SU-DHL-6 (cell line): ENCODE measurements at regions not wholly inside any gene's neighbourhood (a gene's known extent, or its start where the extent isn't known, plus 50 kb on each side); places are given as distances from the start of the nearest gene placed in this dataset.

Experiments
- H2AFZ ChIP-seq: fragments of 200-600 bp; sonication (generic); 2 replicates; pipeline ENCODE4 v1.6.1; 2014; ENCODE audit warnings: low read depth, mild to moderate bottlenecking, moderate library complexity, mixed read lengths, antibody characterized with exemption, low read length; ENCODE audit not compliant: severe bottlenecking
- H3F3A ChIP-seq: fragments of 200-600 bp; shearing (Covaris generic); 2 replicates; pipeline ENCODE4 v1.6.0; 2016; ENCODE audit warnings: antibody characterized with exemption, mild to moderate bottlenecking; ENCODE audit not compliant: insufficient read depth
- H3K27ac ChIP-seq: fragments of 200-600 bp; sonication (generic); 2 replicates; pipeline ENCODE4 v1.5.1; 2016; ENCODE audit warnings: low read depth, mild to moderate bottlenecking, low read length, moderate library complexity, mixed read lengths
- H3K27me3 ChIP-seq: fragments of 200-600 bp; sonication (generic), shearing (Covaris generic); 2 replicates; pipeline ENCODE4 v1.6.0; 2014; ENCODE audit warnings: mild to moderate bottlenecking, low read length
- H3K36me3 ChIP-seq: fragments of 200-600 bp; sonication (generic); 2 replicates; pipeline ENCODE4 v1.6.1; 2014; ENCODE audit warnings: mild to moderate bottlenecking, low read length, mixed read lengths
- H3K4me2 ChIP-seq: fragments of 300-600, 200-600 bp; shearing (Covaris generic), sonication (generic); 2 replicates; pipeline ENCODE4 v1.6.0; 2014; ENCODE audit warnings: low read length, low read depth, mild to moderate bottlenecking; ENCODE audit not compliant: poor library complexity, severe bottlenecking
- H3K4me3 ChIP-seq: fragments of 200-600 bp; sonication (generic); 2 replicates; pipeline ENCODE4 v1.5.1; 2014; ENCODE audit warnings: antibody characterized with exemption, low read length, mild to moderate bottlenecking, mixed read lengths; ENCODE audit not compliant: insufficient read depth, poor library complexity, severe bottlenecking
- H3K79me2 ChIP-seq: fragments of 200-600 bp; sonication (generic); 2 replicates; pipeline ENCODE4 v1.6.1; 2014; ENCODE audit warnings: mild to moderate bottlenecking, low read length, moderate library complexity; ENCODE audit not compliant: insufficient read depth
- H3K9ac ChIP-seq: fragments of 200-600 bp; sonication (generic); 2 replicates; pipeline ENCODE4 v1.7.0; 2014; ENCODE audit warnings: mild to moderate bottlenecking, low read length
- H3K9me2 ChIP-seq: fragments of 200-600 bp; sonication (generic); replicated peaks from 2 replicates; pipeline ENCODE4 v1.6.1; 2014; ENCODE audit warnings: low read length; ENCODE audit not compliant: insufficient read depth
- H3K9me3 ChIP-seq: fragments of 200-600 bp; sonication (generic); 2 replicates; pipeline ENCODE4 v1.6.1; 2014; ENCODE audit warnings: low read length, mixed read lengths; ENCODE audit not compliant: insufficient read depth
- H4K20me1 ChIP-seq: fragments of 200-600 bp; sonication (generic); 2 replicates; pipeline ENCODE4 v1.6.1; 2014; ENCODE audit warnings: low read depth, mild to moderate bottlenecking, antibody characterized with exemption, low read length, moderate library complexity, mixed read lengths
- EZH2phosphoT487 ChIP-seq: fragments of 200-600 bp; sonication (generic), shearing (Covaris generic); conservative IDR thresholded peaks from 2 replicates; pipeline ENCODE4 v1.6.1; 2018; ENCODE audit warnings: mild to moderate bottlenecking, antibody characterized with exemption, low read length, moderate library complexity, mixed read lengths
- TF ChIP-seq, protein P1 (sequence below): fragments of 200-600 bp; sonication (generic); IDR thresholded peaks from one replicate; pipeline ENCODE4 v1.5.1; 2017; ENCODE audit warnings: antibody characterized with exemption, mild to moderate bottlenecking, low read length, moderate library complexity; ENCODE audit not compliant: insufficient read depth, poor library complexity, severe bottlenecking

DNA sequence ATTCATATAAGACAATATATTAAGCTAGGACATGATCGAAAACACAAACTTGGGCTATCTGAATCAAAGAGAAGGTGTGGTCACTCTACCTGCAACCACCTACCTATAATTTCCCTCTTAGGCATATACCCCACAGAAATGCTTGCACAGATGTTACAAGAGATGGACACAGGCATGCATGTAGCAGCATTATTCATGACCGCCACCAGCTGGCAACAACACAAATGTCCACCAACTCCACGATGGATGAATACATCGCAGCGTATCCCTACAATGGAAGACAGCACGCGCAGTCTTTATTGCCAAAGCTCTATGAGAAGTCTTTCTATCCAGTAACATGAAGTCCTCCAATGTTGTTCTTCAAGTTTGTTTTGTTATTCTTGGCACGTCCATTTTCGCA is 90.8 kb downstream of the ARL4C start:
- no peak overlapping the region for H2AFZ ChIP-seq
- no peaks in the 10 kb centered on the region for H3K9me2 ChIP-seq

DNA sequence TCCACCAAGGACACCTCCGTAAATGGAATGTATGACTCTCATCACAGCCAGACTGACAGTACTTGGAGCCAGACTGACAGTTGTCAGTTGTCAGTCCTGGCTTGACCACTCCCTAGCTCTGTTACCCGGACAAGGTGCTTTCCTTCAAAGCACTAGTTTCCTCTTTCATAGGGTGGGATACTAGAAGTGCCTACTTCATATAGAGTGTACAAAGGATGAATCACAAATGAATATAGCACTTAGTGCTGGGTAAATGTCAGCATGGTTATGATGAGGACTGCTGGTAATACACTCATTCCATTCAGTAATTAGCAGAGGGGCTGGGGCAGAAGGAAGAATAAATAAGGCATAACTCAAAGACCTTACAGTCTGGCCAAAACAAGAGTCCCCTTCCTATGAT is 91.4 kb downstream of the ARL4C start:
- Histone ChIP-seq H3F3A (no peaks in the 10 kb centered on the region), H3K36me3 (no peaks in the 10 kb centered on the region), H3K4me3 (no peak overlapping the region), H3K9me2 (no peaks in the 10 kb centered on the region), H3K9ac (no peak overlapping the region), H3K27ac (no peak overlapping the region), H3K4me2 (no peak overlapping the region), H2AFZ (no peak overlapping the region), H3K79me2 (no peaks in the 10 kb centered on the region), H3K9me3 (no peaks in the 10 kb centered on the region), H3K27me3 (no peaks in the 10 kb centered on the region), H4K20me1 (no peaks in the 10 kb centered on the region)
- TF ChIP-seq EZH2phosphoT487: no peak
- TF ChIP-seq, protein P1, sequence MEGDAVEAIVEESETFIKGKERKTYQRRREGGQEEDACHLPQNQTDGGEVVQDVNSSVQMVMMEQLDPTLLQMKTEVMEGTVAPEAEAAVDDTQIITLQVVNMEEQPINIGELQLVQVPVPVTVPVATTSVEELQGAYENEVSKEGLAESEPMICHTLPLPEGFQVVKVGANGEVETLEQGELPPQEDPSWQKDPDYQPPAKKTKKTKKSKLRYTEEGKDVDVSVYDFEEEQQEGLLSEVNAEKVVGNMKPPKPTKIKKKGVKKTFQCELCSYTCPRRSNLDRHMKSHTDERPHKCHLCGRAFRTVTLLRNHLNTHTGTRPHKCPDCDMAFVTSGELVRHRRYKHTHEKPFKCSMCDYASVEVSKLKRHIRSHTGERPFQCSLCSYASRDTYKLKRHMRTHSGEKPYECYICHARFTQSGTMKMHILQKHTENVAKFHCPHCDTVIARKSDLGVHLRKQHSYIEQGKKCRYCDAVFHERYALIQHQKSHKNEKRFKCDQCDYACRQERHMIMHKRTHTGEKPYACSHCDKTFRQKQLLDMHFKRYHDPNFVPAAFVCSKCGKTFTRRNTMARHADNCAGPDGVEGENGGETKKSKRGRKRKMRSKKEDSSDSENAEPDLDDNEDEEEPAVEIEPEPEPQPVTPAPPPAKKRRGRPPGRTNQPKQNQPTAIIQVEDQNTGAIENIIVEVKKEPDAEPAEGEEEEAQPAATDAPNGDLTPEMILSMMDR: no peak

More for the DNA sequence above, 90.8 kb downstream of the ARL4C start:
- Histone ChIP-seq H3K9me3 (no peaks in the 10 kb centered on the region), H3K27me3 (no peaks in the 10 kb centered on the region), H3K27ac (no peak overlapping the region), H3K36me3 (no peaks in the 10 kb centered on the region), H3K9ac (no peak overlapping the region), H3F3A (no peaks in the 10 kb centered on the region), H3K4me3 (no peak overlapping the region), H3K79me2 (no peaks in the 10 kb centered on the region), H4K20me1 (no peaks in the 10 kb centered on the region), H3K4me2 (no peak overlapping the region)
- no peak for TF ChIP-seq EZH2phosphoT487
- TF ChIP-seq, protein P1: no peak

DNA sequence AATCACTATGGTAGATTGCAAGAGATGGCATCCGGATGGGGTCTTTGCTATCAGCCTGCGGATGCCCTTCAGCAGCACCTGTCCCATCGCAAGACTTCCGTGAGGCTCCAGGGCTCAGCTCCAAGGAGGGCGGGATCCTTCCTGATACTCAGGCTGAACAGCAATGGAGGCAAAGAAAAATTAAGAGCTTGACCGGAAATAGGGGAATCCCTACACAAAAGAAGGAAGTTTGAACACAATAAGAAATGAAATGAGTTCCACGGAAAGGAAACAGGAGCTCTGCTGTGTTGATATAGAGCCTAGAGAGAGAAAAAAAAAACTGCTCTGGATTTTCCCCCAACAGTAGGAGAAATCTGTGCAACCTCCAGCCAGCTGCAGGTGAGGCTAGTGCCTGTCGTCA is 91.9 kb downstream of the ARL4C start:
- Histone ChIP-seq H3K36me3 (no peaks in the 10 kb centered on the region), H3K27ac (no peak overlapping the region), H2AFZ (no peak overlapping the region), H4K20me1 (no peaks in the 10 kb centered on the region), H3K4me2 (no peak overlapping the region), H3K27me3 (no peaks in the 10 kb centered on the region), H3K79me2 (no peaks in the 10 kb centered on the region), H3K4me3 (no peak overlapping the region), H3K9me3 (no peaks in the 10 kb centered on the region), H3F3A (no peaks in the 10 kb centered on the region), H3K9me2 (no peaks in the 10 kb centered on the region), H3K9ac (no peak overlapping the region)
- no peak for TF ChIP-seq EZH2phosphoT487
- TF ChIP-seq, protein P1: no peak

DNA sequence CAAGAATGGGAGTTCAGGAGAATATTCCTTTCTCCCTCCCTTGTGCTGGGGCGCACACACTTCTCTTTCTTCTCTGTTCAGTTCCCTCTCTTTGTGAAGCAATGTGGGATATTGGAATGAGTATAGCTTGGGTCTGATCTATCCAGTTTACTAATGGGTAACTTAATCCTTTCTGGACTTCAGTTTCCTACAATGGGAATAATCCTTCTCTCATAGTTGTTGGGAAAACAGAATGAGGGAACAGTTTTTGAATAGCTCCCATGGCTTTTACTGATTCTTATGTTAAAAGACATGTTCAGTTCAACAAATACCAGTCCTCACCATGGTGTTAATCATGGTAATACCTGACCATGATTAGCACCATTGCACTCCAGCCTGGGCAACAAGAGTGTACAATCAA is 93.1 kb downstream of the ARL4C start:
- no peak overlapping the region for H3K9ac ChIP-seq
- H3K4me2 ChIP-seq: no peak overlapping the region
- no peaks in the 10 kb centered on the region for H3K79me2 ChIP-seq
- H3K27me3 ChIP-seq: no peaks in the 10 kb centered on the region
- H3K27ac ChIP-seq: no peak overlapping the region
- no peak overlapping the region for H3K4me3 ChIP-seq
- H4K20me1 ChIP-seq: no peaks in the 10 kb centered on the region
- no peaks in the 10 kb centered on the region for H3K9me3 ChIP-seq
- TF ChIP-seq EZH2phosphoT487: no peak
- TF ChIP-seq, protein P1: no peak
- no peaks in the 10 kb centered on the region for H3K9me2 ChIP-seq
- no peak overlapping the region for H2AFZ ChIP-seq
- no peaks in the 10 kb centered on the region for H3F3A ChIP-seq
- H3K36me3 ChIP-seq: no peaks in the 10 kb centered on the region
